Upper lobe of left lung (tissue), 6 donors: ENCODE measurements at regions not wholly inside any gene's neighbourhood (a gene's known extent, or its start where the extent isn't known, plus 50 kb on each side); places are given as distances from the start of the nearest gene placed in this dataset.

Source experiments
- ATAC-seq, 2 donors: fragments of 200-7000 bp; cut with Tn5 transposase; one replicate each; pipeline ENCODE4 v1.9.1; 2022; ENCODE audit warnings: mild to moderate bottlenecking in 2 of 2, moderate library complexity in 2 of 2; ENCODE audit not compliant: low FRiP score in 2 of 2
- DNase-seq, 2 donors: peaks; one replicate each; pipeline ENCODE4 v3.0.0-alpha.2; 2019 to 2020
- H3K27ac ChIP-seq, 4 donors: fragments of 200-600 bp; sonication (generic); one replicate each; pipeline ENCODE4 v1.5.1; 2016 to 2019
- H3K27me3 ChIP-seq, 4 donors: fragments of 200-600 bp; sonication (generic); one replicate each; pipeline ENCODE4 v1.5.1; 2017 to 2019
- H3K36me3 ChIP-seq, 4 donors: fragments of 200-600 bp; sonication (generic); one replicate each; pipeline ENCODE4 v1.5.1; 2016 to 2019
- H3K4me1 ChIP-seq, 4 donors: fragments of 200-600 bp; sonication (generic); one replicate each; pipeline ENCODE4 v1.5.1; 2018 to 2019
- H3K4me3 ChIP-seq, 4 donors: fragments of 200-600 bp; sonication (generic); one replicate each; pipeline ENCODE4 v1.5.1; 2017 to 2019; ENCODE audit warnings: mild to moderate bottlenecking in 2 of 4, moderate library complexity in 1 of 4
- H3K9me3 ChIP-seq, 4 donors: fragments of 200-600 bp; sonication (generic); one replicate each; pipeline ENCODE4 v1.5.1; 2018 to 2019
- CTCF ChIP-seq, 6 experiments: fragments of 450-650 bp in 4 of 6; fragments of 200-600 bp in 2 of 6; sonication (generic) in 2 of 6; IDR thresholded peaks; one replicate each; pipeline ENCODE4 v1.5.1; 2016 to 2019; ENCODE audit warnings: antibody characterized with exemption in 6 of 6
- EP300 ChIP-seq, 4 donors: sonication (generic); formaldehyde crosslinking; IDR thresholded peaks; one replicate each; pipeline ENCODE4 v1.5.1; 2017; ENCODE audit warnings: antibody characterized with exemption in 4 of 4, control low read depth in 2 of 4
- POLR2A ChIP-seq, 4 donors: fragments of 450-650 bp; IDR thresholded peaks; one replicate each; pipeline ENCODE4 v1.5.1; 2016 to 2017; ENCODE audit warnings: antibody characterized with exemption in 4 of 4, mild to moderate bottlenecking in 2 of 4
- POLR2AphosphoS5 ChIP-seq, 2 donors: sonication (generic); formaldehyde crosslinking; IDR thresholded peaks; one replicate each; pipeline ENCODE4 v1.5.1; 2017; ENCODE audit warnings: antibody characterized with exemption in 2 of 2
- WGBS, 2 donors: methylation state at CpG; one replicate each; pipeline ENCODE4 v1.1.5; 2017 to 2018; 5-methylcytosine and 5-hydroxymethylcytosine counted together
- donor health status: DM: no; HTN: no; CAD: no; lungs with moderate emphysema.
- donor health status: DM: no; HTN: yes; CAD: no; lungs with severe emphysema.

GRCh38 chr7:18426564-18427226 lies 68.9 kb upstream of the HDAC9 start:
- ATAC-seq (no peak), DNase-seq (no peak)
- H3K36me3 ChIP-seq: no peaks in the 10 kb centered on the region
- no peak for TF ChIP-seq EP300 (IDR thresholded peaks at IDR 0.05)
- TF ChIP-seq POLR2A (IDR thresholded peaks at IDR 0.05): no peak
- TF ChIP-seq CTCF (IDR thresholded peaks at IDR 0.05): no peak
- TF ChIP-seq POLR2AphosphoS5 (IDR thresholded peaks at IDR 0.05): no peak
- no peak overlapping the region for H3K27ac ChIP-seq
- H3K4me1 ChIP-seq: peaks cover 0 to 10% (median 5%) of the 10 kb centered on the region in 4 donors
- H3K4me3 ChIP-seq: no peak overlapping the region
- H3K9me3 ChIP-seq: no peaks in the 10 kb centered on the region
- 58 to 72% methylated on average over 1 of the region's 1 CpG for WGBS, 2 donors
- H3K27me3 ChIP-seq: no peaks in the 10 kb centered on the region

GRCh38 chr7:18429547-18429946 lies 66.0 kb upstream of the HDAC9 start:
- H3K27ac ChIP-seq: no peak overlapping the region
- no peak overlapping the region for H3K4me3 ChIP-seq
- no peak for DNase-seq
- peaks cover 0 to 10% (median 3%) of the 10 kb centered on the region in 4 donors for H3K4me1 ChIP-seq
- WGBS, 2 donors: 88 to 93% methylated on average over 3 of the region's 3 CpGs
- H3K36me3 ChIP-seq: no peaks in the 10 kb centered on the region
- H3K27me3 ChIP-seq: no peaks in the 10 kb centered on the region
- ATAC-seq: no peak
- TF ChIP-seq EP300 (IDR thresholded peaks at IDR 0.05): no peak
- no peak for TF ChIP-seq POLR2A (IDR thresholded peaks at IDR 0.05)
- TF ChIP-seq CTCF (IDR thresholded peaks at IDR 0.05): no peak
- TF ChIP-seq POLR2AphosphoS5 (IDR thresholded peaks at IDR 0.05): no peak
- H3K9me3 ChIP-seq: no peaks in the 10 kb centered on the region

GRCh38 chr7:18430810-18431209 lies 64.7 kb upstream of the HDAC9 start:
- H3K36me3 ChIP-seq: no peaks in the 10 kb centered on the region
- TF ChIP-seq EP300 (IDR thresholded peaks at IDR 0.05) (no peak), POLR2A (IDR thresholded peaks at IDR 0.05) (no peak), CTCF (IDR thresholded peaks at IDR 0.05) (no peak), POLR2AphosphoS5 (IDR thresholded peaks at IDR 0.05) (no peak)
- no peak overlapping the region for H3K27ac ChIP-seq
- ATAC-seq: no peak
- peaks cover 0 to 10% (median 3%) of the 10 kb centered on the region in 4 donors for H3K4me1 ChIP-seq
- no peak overlapping the region for H3K4me3 ChIP-seq
- WGBS, 2 donors: 97 to 100% methylated on average over 2 of the region's 2 CpGs
- no peak for DNase-seq
- no peaks in the 10 kb centered on the region for H3K9me3 ChIP-seq
- H3K27me3 ChIP-seq: no peaks in the 10 kb centered on the region

DNA sequence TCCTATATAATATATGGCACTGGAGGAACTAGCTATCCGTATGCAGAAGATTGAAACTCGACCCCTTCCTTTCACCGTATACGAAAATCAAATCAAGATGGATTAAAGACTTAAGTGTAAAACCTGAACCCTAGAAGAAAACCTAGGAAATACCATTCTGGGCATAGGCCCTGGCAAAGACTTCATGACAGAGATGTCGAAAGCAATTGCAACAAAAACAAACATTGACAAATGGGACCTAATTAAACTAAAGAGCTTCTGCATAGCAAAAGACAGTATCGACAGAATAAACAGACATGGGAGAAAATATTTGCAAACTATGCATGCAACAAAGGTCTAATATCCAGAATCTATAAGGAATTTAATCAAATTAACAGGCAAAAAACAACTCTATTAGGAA lies 61.4 kb upstream of the HDAC9 start:
- H3K36me3 ChIP-seq: no peaks in the 10 kb centered on the region
- no peak overlapping the region for H3K27ac ChIP-seq
- DNase-seq: no peak
- no peaks in the 10 kb centered on the region for H3K9me3 ChIP-seq
- ATAC-seq: no peak
- H3K4me3 ChIP-seq: no peak overlapping the region
- 87 to 88% methylated on average over 6 of the region's 6 CpGs for WGBS, 2 donors
- H3K4me1 ChIP-seq: no peaks in the 10 kb centered on the region
- no peaks in the 10 kb centered on the region for H3K27me3 ChIP-seq
- TF ChIP-seq EP300 (IDR thresholded peaks at IDR 0.05): no peak
- TF ChIP-seq CTCF (IDR thresholded peaks at IDR 0.05): no peak
- no peak for TF ChIP-seq POLR2A (IDR thresholded peaks at IDR 0.05)
- TF ChIP-seq POLR2AphosphoS5 (IDR thresholded peaks at IDR 0.05): no peak

- no peak for TF ChIP-seq CTCF (IDR thresholded peaks at IDR 0.05)
- no peak for TF ChIP-seq EP300 (IDR thresholded peaks at IDR 0.05)
- no peak for TF ChIP-seq POLR2AphosphoS5 (IDR thresholded peaks at IDR 0.05)
- no peak for TF ChIP-seq POLR2A (IDR thresholded peaks at IDR 0.05)
- ATAC-seq (no peak), DNase-seq (no peak)
- Histone ChIP-seq H3K9me3 (no peaks in the 10 kb centered on the region), H3K27ac (no peak overlapping the region), H3K4me3 (no peak overlapping the region), H3K36me3 (no peaks in the 10 kb centered on the region), H3K4me1 (no peaks in the 10 kb centered on the region), H3K27me3 (no peaks in the 10 kb centered on the region)
- WGBS, 2 donors: 74 to 79% methylated on average over 1 of the region's 1 CpG
These were observed 58.4 kb upstream of the HDAC9 start for GRCh38 chr7:18437101-18437500.
